ENCODE measurements at regions not wholly inside any gene's neighbourhood (a gene's known extent, or its start where the extent isn't known, plus 50 kb on each side); places are given as distances from the start of the nearest gene placed in this dataset.

- no peaks in the 10 kb centered on the region for H3K27me3 ChIP-seq (replicated peaks; ENCODE audit: control insufficient read depth, insufficient read depth, low read length)
- DNase-seq (ENCODE audit: extremely low read depth, insufficient read length), result no peak
- TF ChIP-seq, protein P1, sequence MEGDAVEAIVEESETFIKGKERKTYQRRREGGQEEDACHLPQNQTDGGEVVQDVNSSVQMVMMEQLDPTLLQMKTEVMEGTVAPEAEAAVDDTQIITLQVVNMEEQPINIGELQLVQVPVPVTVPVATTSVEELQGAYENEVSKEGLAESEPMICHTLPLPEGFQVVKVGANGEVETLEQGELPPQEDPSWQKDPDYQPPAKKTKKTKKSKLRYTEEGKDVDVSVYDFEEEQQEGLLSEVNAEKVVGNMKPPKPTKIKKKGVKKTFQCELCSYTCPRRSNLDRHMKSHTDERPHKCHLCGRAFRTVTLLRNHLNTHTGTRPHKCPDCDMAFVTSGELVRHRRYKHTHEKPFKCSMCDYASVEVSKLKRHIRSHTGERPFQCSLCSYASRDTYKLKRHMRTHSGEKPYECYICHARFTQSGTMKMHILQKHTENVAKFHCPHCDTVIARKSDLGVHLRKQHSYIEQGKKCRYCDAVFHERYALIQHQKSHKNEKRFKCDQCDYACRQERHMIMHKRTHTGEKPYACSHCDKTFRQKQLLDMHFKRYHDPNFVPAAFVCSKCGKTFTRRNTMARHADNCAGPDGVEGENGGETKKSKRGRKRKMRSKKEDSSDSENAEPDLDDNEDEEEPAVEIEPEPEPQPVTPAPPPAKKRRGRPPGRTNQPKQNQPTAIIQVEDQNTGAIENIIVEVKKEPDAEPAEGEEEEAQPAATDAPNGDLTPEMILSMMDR (IDR thresholded peaks at IDR 0.05; ENCODE audit: insufficient read depth, low read length, poor library complexity, severe bottlenecking), result no peak
- H3K4me3 ChIP-seq (replicated peaks; ENCODE audit: low read depth, low read length), result no peak overlapping the region
- no peaks in the 10 kb centered on the region for H3K36me3 ChIP-seq (ENCODE audit: control insufficient read depth, insufficient read depth, low read length)
These were observed 921.3 kb upstream of the LCORL start for GRCh38 chr4:18942874-18943273.

- Histone ChIP-seq H3K36me3 (ENCODE audit: control insufficient read depth, insufficient read depth, low read length) (no peaks in the 10 kb centered on the region), H3K27me3 (replicated peaks; ENCODE audit: control insufficient read depth, insufficient read depth, low read length) (no peaks in the 10 kb centered on the region), H3K4me3 (replicated peaks; ENCODE audit: low read depth, low read length) (no peak overlapping the region)
- TF ChIP-seq, protein P1 (IDR thresholded peaks at IDR 0.05; ENCODE audit: insufficient read depth, low read length, poor library complexity, severe bottlenecking), result no peak
- DNase-seq (ENCODE audit: extremely low read depth, insufficient read length), result peak; percentile 1
These were observed 917.0 kb upstream of the LCORL start for GRCh38 chr4:18938343-18939099.

GRCh38 chr4:18937746-18938145, 916.2 kb upstream of the LCORL start:
- no peak for DNase-seq (ENCODE audit: extremely low read depth, insufficient read length)
- H3K27me3 ChIP-seq (replicated peaks; ENCODE audit: control insufficient read depth, insufficient read depth, low read length), result no peaks in the 10 kb centered on the region
- H3K36me3 ChIP-seq (ENCODE audit: control insufficient read depth, insufficient read depth, low read length), result no peaks in the 10 kb centered on the region
- no peak overlapping the region for H3K4me3 ChIP-seq (replicated peaks; ENCODE audit: low read depth, low read length)
- TF ChIP-seq, protein P1 (IDR thresholded peaks at IDR 0.05; ENCODE audit: insufficient read depth, low read length, poor library complexity, severe bottlenecking), result no peak

DNA sequence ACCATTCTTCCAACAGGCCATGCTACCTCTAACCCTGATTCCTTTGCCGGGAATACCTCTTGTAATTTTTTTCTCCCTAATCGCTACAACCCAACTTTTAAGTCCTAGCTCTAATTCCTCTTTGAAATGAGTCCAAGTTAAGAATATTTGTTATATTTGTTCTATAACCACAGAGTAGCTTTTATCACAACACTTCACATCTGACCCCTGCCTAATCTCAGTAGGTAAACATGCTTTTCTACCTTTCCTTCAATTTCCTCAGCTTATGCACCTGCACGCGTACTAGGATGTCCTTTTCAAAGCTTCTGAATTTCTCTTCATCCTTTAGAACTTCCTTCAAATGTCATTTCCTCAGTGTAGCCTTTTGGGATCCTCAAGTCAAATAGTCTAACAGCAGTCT, 915.5 kb upstream of the LCORL start:
- H3K36me3 ChIP-seq (ENCODE audit: control insufficient read depth, insufficient read depth, low read length), result no peaks in the 10 kb centered on the region

DNA sequence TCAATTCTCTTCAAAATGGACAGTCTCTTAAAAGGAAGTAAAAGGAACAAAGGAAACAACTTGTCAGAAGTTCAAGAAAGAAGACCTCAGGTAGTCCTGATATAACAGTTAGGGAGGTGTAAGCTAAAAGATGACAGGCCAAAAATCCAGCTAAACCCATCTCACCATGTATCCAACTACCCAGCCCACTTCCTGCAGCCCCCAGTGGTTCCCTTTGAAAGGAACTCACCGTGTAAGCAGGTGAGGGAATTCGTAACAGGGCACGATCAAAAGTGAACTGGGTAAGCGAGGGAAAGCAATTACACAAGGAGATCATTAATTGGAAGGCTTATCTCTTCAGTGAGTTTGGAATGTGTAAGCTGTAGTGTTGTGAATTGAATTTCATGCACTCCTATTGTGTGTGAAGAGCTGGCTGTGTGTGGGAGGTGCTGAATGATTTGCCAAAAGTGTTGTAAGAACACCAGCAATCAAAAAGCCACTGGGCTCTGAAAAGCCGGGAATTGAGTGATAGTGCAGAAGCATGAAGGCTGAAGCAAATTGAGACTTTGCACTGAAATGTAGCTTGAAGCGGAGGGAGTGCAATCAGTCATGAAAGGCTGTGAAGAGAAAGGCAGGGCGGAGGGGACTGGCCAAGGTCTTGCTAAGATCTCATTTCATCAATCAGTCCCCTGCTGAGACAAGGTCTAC, 914.2 kb upstream of the LCORL start:
- no peaks in the 10 kb centered on the region for H3K36me3 ChIP-seq (ENCODE audit: control insufficient read depth, insufficient read depth, low read length)
- no peak overlapping the region for H3K4me3 ChIP-seq (replicated peaks; ENCODE audit: low read depth, low read length)
- no peaks in the 10 kb centered on the region for H3K27me3 ChIP-seq (replicated peaks; ENCODE audit: control insufficient read depth, insufficient read depth, low read length)
- no peak for DNase-seq (ENCODE audit: extremely low read depth, insufficient read length)
- TF ChIP-seq, protein P1 (IDR thresholded peaks at IDR 0.05; ENCODE audit: insufficient read depth, low read length, poor library complexity, severe bottlenecking), result no peak

More for the DNA sequence above, 915.5 kb upstream of the LCORL start:
- Histone ChIP-seq H3K27me3 (replicated peaks; ENCODE audit: control insufficient read depth, insufficient read depth, low read length) (no peaks in the 10 kb centered on the region), H3K4me3 (replicated peaks; ENCODE audit: low read depth, low read length) (no peak overlapping the region)
- TF ChIP-seq, protein P1 (IDR thresholded peaks at IDR 0.05; ENCODE audit: insufficient read depth, low read length, poor library complexity, severe bottlenecking), result no peak
- no peak for DNase-seq (ENCODE audit: extremely low read depth, insufficient read length)

All from GM06990 (cell line).